GM12864 (cell line): ENCODE measurements at regions not wholly inside any gene's neighbourhood (a gene's known extent, or its start where the extent isn't known, plus 50 kb on each side); places are given as distances from the start of the nearest gene placed in this dataset.
A peak's percentile ranks its signal among the peaks of the same experiment; 100 is the strongest.

Source experiments
- DNase-seq: peaks from one replicate; pipeline ENCODE4 v3.0.0-alpha.2; 2011; ENCODE audit warnings: low read depth
- H3K4me3 ChIP-seq: 2 replicates; pipeline ENCODE4 v1.5.1; 2011; ENCODE audit warnings: mild to moderate bottlenecking, low read depth, low read length, control low read depth
- TF ChIP-seq, protein P1 (sequence below): IDR thresholded peaks from 2 replicates; pipeline ENCODE4 v1.5.1; 2011; ENCODE audit warnings: low read depth, mild to moderate bottlenecking, moderate library complexity, low read length, control low read depth, inconsistent platforms; ENCODE audit errors: missing control alignments

DNA sequence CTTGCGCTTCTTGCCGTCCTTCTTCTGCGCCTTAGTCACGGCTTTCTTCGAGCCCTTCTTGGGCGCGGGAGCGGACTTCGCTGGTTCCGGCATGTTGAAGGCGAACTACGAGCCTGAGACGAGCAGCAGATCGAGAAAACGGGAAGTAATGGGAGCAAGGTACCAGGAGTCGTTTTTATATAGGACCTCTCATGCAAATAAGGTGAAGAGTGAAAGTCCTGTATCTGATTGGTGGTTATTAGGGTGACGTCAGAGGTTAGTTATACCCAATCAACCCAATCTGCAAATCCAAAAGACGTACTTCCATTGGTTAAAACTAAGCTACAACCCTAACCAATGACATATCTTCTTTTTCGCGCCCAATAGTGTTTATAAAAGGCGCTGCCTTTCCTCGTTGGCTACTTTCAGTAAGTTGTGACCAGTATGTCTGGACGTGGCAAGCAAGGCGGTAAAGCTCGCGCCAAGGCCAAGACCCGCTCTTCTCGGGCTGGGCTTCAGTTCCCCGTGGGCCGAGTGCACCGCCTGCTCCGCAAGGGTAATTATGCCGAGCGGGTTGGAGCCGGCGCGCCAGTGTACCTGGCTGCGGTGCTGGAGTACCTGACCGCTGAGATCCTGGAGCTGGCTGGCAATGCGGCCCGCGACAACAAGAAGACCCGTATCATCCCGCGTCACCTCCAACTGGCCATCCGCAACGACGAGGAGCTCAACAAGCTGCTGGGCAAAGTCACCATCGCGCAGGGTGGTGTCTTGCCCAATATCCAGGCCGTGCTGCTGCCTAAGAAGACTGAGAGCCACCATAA, 100.6 kb upstream of the PRSS16 start:
- peak overlapping the region; percentile 88 for H3K4me3 ChIP-seq
- DNase-seq = peak; percentile 100
- TF ChIP-seq, protein P1, sequence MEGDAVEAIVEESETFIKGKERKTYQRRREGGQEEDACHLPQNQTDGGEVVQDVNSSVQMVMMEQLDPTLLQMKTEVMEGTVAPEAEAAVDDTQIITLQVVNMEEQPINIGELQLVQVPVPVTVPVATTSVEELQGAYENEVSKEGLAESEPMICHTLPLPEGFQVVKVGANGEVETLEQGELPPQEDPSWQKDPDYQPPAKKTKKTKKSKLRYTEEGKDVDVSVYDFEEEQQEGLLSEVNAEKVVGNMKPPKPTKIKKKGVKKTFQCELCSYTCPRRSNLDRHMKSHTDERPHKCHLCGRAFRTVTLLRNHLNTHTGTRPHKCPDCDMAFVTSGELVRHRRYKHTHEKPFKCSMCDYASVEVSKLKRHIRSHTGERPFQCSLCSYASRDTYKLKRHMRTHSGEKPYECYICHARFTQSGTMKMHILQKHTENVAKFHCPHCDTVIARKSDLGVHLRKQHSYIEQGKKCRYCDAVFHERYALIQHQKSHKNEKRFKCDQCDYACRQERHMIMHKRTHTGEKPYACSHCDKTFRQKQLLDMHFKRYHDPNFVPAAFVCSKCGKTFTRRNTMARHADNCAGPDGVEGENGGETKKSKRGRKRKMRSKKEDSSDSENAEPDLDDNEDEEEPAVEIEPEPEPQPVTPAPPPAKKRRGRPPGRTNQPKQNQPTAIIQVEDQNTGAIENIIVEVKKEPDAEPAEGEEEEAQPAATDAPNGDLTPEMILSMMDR = no peak

DNA sequence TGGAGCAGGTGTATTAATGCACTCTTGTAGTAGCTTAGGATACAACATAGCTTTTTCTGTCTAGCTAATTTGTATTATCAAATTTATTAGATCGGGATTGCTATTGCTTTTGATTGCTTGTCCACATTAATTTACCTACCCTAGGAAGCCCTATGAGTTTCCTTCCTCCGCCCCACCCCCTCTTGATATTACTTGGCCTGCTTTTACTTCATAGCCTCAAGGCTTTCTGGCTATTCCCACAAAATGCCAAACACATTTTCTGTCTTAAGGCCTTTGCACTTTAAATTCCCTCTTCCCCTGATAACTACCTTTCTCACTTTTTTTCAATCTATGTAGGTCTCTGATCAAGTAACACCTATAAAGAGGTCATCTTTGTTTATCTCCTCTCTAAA, 99.1 kb upstream of the PRSS16 start:
- H3K4me3 ChIP-seq = peak overlapping the region; percentile 11; the same call in 1 of the 2 replicates
- DNase-seq = no peak
- TF ChIP-seq, protein P1 = no peak

DNA sequence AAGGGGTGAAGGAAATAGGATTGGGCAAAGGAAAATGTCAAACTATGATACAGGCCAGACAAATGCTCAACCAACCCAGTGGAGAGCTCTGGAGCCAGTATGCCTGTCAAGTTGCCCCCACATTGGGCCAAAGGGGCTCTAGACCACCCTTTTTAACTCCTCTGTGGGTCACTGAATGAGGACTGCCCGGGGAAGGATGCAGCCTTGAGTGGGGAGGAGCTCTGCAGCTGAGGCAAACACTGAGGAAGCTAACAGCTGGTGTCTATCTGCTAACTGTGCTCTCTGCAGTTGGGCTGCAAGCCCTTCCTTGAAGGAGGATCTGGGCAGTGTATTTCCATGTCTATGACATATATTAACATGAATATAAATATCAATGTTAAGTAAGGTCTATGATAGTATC, 98.4 kb upstream of the PRSS16 start:
- H3K4me3 ChIP-seq = no peak overlapping the region
- no peak for DNase-seq
- TF ChIP-seq, protein P1 = no peak

DNA sequence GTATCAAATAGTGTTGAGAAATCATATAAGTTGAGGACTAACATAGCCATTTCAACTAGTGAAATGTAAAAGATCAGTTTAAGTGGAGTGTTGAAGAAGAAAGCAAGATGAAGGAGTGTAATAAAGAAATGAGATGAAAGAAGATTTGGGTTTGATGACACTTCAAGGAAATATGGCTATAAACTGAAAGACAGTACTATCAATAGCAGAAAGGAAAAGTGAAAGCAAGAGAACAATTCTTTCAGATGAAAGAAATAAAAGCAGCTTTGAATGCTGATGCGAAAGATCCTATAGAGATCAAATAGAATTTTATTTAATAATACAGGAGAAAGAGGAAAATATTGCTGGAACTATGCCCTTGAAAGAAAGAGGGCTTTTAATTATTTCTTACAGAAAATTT, 92.8 kb upstream of the PRSS16 start:
- H3K4me3 ChIP-seq = no peak overlapping the region
- TF ChIP-seq, protein P1 = no peak
- no peak for DNase-seq

- DNase-seq = no peak
- peak overlapping the region; percentile 74 for H3K4me3 ChIP-seq
- TF ChIP-seq, protein P1 = no peak
These were observed 90.5 kb upstream of the PRSS16 start for GRCh38 chr6:27156874-27157458.

- TF ChIP-seq, protein P1 = peak; percentile 67
- DNase-seq = no peak
- H3K4me3 ChIP-seq = peak overlapping the region; percentile 74
These were observed 89.8 kb upstream of the PRSS16 start for GRCh38 chr6:27157459-27158315.
